GM18502 (cell line): ENCODE measurements at regions not wholly inside any gene's neighbourhood (a gene's known extent, or its start where the extent isn't known, plus 50 kb on each side); places are given as distances from the start of the nearest gene placed in this dataset.

Source experiments
- ATAC-seq: cut with Tn5 transposase; IDR thresholded peaks from one replicate; pipeline ENCODE4 v1.9.1; 2021; ENCODE audit warnings: mild to moderate bottlenecking; ENCODE audit not compliant: unreplicated experiment, poor library complexity

DNA sequence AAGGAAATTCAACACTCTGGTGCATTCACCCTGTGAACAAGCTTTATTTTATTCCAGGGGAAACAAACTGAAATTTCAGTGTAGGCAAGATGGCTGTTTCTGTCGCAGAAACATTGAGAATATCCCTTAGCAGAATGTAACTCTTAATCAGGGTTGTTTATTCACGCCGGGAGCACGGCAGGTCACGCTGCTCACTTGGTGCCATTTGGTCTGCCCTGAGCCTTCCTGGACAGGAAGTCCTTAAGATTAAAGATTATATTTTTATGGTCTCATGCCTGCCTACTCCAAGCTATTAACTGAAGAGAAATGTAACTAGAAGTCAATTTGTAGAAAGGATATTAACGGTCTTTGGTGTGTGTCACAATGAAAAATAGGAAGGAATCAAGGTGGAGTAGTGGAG lies 185.3 kb upstream of the ARGLU1 start:
- no peak for ATAC-seq

- no peak for ATAC-seq
These were observed 184.7 kb upstream of the ARGLU1 start for GRCh38 chr13:106752584-106753170.

- no peak for ATAC-seq
These were observed 180.8 kb upstream of the ARGLU1 start for GRCh38 chr13:106748785-106749184.

DNA sequence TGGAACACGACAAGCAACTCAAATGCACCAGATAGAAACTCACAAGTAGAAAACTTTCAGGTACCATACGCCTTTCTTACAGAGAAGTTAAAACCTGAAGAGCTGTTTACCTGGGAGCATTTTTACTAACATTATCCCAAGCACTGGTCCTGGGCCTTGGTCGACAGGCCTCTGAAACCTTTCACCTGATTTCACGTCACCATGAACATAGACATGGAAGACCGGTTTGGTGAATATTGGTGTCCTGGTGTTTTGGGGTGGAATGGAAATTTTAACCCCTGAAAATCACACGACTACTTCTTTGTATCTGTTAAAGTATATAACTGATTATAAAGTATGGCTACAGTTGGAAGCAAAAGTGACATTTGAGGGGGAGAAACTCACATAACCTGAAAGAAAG lies 176.6 kb upstream of the ARGLU1 start:
- no peak for ATAC-seq

- no peak for ATAC-seq
These were observed 170.3 kb upstream of the ARGLU1 start for GRCh38 chr13:106738186-106738678.

DNA sequence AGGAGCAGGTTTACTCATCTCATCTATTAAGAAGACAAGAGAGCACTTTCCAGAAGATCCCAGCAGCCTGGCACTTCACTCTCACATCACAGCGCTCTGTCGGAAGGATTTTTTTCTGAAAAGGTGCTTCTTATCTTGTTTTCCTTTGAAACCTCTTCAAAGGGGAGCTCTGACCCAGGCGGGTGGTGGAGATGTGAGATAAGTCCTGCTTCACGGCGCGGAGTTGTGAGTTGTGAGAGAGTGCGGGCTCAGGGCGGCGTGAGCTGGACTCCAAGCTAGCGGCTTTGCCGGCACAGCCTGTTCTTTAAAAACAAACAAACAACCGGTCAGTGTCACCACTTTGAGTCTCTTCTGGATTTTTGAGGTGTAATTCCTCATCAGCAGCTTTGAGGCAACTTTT lies 169.0 kb upstream of the ARGLU1 start:
- ATAC-seq = no peak

DNA sequence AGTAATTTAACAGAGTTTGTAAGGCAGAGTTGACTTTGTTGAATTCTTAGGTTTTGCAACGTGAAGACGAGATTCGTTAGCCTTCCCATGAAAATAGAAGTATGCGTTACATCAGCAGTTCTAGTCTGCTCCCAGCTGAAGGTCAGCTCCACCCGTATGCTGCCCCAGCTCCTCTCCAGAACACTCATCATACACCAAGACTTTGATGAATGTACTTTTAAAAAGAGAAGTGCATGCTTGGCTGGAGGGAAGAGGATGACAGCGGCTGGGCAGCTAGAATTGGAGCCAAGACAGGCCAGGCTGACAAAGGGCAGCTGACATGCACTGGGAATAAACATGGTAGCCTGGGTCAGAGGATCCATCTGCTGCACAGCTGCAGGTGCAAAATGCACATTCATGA lies 166.3 kb upstream of the ARGLU1 start:
- no peak for ATAC-seq

- no peak for ATAC-seq
These were observed 155.1 kb upstream of the ARGLU1 start for GRCh38 chr13:106723036-106723435.

GRCh38 chr13:106722620-106723019 lies 154.7 kb upstream of the ARGLU1 start:
- no peak for ATAC-seq

DNA sequence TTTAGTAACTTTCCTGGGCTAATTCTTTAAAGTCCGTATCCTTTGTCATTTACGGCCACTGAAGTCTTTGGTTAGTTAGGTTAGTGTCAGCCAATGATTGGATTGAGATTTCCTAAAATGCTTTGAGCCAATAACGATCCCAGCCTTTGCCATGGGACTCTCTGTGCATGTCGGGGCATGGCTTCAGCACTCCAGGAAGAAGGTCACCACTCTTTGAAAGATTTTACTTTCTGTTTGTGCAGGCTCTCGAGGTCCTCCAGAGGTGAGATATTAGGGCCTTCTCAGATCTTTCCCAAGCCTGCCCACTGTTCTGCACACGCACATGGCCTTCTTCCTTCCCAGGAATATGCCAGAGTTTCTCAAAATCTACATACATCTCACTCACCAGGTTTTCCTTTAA lies 153.7 kb upstream of the ARGLU1 start:
- no peak for ATAC-seq

DNA sequence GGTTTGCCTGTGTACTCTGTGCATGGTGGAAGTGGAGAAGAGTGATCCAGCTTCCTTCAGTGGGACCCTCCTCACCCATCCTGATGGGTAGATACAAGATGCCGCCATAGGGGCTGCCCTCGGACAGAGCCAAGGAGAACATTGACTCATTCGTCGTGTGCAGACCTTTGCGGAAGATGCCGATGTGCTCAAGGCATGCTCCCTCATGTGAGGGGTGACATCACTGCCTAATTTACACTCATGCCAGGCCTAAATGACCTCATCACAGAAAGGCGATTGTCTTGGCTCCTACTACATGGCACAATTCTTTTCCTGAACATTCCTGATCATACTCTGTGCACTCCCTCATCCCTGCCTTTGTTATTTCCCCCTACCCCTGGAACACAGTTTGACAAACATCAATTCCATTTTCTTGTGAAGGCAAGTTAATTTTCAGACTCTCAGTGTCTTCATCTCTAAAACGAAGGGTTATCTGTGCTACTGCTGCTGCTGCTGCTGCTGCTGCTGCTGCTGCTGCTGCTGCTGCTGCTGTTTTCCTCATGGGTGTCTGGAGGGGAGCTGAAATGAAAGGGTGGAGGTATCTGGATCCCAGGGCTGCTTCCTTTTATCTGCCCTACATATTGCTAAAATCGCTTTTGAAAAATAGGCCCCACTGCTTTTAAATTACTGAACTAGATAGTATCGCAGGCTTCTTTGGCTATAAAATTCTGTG lies 146.5 kb upstream of the ARGLU1 start:
- ATAC-seq = no peak

GRCh38 chr13:106712381-106712780 lies 144.4 kb upstream of the ARGLU1 start:
- ATAC-seq = no peak

GRCh38 chr13:106710266-106710665 lies 142.3 kb upstream of the ARGLU1 start:
- no peak for ATAC-seq

DNA sequence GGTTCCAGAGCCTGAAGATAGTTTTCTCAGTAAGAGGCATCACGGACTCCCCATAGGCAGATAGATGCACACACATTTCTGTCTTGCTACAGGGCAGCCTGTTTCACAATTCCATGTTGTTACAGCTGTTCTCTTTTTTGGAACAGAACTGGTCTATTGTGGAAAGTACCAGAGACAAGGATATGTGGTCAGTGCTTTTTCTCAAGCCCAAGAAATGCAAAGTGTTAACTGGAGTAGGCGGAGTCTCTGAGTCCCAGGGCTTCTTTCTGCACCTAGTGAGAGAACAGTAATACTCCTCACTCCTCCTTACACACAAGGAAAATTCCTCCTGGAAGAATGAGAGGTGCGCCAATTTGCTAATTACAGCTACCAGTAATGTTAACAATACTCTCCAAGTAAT lies 141.6 kb upstream of the ARGLU1 start:
- ATAC-seq = no peak

DNA sequence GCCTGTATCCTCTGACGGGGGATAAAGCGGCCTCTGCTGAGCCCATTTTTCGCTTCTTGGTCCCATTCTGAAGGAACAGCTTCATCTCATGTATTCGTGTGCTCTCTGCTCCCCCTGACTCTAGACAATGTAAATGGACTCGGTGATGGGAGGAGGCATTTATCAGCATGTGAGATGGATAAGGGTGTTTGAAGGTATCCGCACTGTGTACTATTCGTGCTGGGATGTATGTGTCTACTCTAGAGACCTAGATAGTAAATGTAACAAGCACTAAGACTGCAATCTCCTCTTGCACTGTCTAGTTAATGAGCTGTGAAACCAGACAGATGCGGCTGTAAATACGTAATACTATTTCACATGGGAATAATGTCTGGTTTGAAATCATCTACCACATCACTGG lies 134.6 kb upstream of the ARGLU1 start:
- no peak for ATAC-seq

DNA sequence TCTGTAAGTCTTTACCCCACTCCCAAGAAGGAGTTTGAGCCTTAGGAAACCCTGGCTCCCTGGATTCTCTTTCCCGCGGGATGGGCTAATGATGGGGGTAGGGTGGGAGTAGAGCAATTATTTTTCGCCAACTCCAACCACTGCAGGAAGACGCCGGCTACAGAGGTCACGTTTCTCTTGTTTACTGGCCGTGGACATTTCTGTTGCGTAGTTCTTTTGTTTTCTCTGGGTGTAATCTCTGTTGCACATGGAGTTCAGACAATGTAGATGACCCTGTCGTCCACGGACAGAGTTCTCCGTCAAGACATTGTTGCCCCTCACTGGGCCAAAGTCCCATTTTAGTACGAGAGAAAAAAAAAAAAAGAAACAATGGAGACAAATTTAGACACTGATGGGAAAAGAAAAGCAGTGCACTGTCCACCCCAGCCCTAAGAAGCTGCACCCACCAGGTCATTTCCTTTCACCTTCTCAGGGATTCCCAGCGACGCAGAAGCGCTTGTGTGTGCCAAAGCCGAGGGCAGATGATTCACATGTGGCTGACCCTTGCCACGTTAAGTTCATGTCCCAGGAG lies 133.9 kb upstream of the ARGLU1 start:
- ATAC-seq = no peak

DNA sequence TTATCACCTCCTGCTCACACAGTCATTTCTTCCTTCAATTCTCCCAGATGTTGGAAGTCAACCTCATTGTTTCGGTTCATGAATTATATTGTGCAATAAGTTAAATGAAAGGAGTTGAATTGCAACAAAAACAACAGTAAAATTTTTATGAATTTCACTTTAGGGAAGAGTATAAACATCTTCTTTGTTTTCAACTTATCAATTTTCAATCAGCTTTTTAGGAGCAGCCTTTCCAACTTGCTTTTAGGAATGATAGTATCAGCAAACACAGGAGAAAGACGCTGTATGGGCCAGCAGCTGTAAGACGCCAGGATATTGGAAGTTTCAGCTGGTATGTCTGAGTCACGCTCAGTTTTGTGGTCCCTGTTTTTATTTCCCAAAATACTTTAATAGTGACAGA lies 132.5 kb upstream of the ARGLU1 start:
- ATAC-seq = no peak

DNA sequence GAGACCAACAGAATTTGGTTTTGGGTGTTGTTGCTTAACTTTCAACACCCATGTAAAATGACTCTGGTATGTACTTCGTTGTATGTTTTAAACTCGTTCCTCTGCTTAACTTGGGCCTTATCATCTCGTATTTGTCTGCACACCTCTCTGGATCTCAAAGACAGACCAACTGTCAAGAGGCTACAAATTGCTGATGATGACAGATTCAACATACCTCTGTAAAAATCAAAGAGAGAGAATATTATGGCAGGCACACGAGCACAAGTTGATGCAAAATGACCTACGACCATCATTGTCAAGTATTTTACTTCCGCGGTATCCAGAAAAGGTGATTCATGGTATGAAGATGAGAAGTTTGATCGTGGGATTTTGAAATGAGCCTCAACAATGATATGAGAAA lies 132.1 kb upstream of the ARGLU1 start:
- ATAC-seq = no peak

- ATAC-seq = no peak
These were observed 131.4 kb upstream of the ARGLU1 start for GRCh38 chr13:106699311-106699710.

DNA sequence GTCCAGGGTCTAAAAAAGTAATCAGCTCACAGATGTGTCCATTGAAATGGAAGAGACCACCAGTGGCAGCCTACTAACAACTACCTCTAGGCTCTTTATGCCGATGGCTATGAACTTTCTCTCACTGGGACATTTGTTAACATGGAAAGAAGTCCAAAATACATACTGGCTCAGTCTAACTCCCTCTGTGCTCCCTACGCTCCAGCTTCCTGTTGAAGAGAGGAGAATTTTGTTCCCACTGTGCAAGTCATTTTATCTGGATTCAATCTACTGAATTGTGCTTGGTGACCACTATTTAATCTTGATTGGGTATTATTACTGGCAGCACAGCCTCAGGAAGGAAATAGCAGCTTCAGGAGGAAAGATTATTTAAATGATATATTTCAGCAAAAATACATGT lies 128.8 kb upstream of the ARGLU1 start:
- ATAC-seq = no peak

GRCh38 chr13:106696140-106696539 lies 128.2 kb upstream of the ARGLU1 start:
- no peak for ATAC-seq

GRCh38 chr13:106695139-106695538 lies 127.2 kb upstream of the ARGLU1 start:
- ATAC-seq = no peak
